ENCODE measurements at regions not wholly inside any gene's neighbourhood (a gene's known extent, or its start where the extent isn't known, plus 50 kb on each side); places are given as distances from the start of the nearest gene placed in this dataset.

DNA sequence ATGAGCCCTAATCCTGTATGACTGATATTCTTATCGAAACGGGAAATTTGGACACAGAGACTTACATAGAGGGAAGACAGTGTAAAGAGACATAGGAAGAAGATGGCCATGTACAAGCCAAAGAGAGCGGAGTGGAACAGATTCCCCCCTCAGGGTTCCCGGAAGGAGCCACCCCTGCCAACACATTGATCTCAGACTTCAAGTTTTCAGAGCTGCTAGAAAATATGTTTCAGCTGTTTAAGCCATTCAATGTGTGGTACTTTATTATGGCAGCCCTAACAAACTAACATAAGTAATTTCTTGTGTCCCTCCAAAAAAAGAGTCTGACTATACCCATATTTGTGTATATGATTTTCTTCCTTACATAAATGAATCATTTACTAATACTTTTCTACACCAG lies 128.0 kb upstream of the STC2 start:
- TF ChIP-seq CTCF (IDR thresholded peaks at IDR 0.05; ENCODE audit: insufficient read depth, missing control alignments): no peak
- DNase-seq (ENCODE audit: insufficient read length, low spot score) (no peak), FAIRE-seq (no peak)

GRCh38 chr5:173455599-173455957 lies 127.4 kb upstream of the STC2 start:
- no peak for TF ChIP-seq CTCF (IDR thresholded peaks at IDR 0.05; ENCODE audit: insufficient read depth, missing control alignments)
- DNase-seq (ENCODE audit: insufficient read length, low spot score) (no peak), FAIRE-seq (no peak)

DNA sequence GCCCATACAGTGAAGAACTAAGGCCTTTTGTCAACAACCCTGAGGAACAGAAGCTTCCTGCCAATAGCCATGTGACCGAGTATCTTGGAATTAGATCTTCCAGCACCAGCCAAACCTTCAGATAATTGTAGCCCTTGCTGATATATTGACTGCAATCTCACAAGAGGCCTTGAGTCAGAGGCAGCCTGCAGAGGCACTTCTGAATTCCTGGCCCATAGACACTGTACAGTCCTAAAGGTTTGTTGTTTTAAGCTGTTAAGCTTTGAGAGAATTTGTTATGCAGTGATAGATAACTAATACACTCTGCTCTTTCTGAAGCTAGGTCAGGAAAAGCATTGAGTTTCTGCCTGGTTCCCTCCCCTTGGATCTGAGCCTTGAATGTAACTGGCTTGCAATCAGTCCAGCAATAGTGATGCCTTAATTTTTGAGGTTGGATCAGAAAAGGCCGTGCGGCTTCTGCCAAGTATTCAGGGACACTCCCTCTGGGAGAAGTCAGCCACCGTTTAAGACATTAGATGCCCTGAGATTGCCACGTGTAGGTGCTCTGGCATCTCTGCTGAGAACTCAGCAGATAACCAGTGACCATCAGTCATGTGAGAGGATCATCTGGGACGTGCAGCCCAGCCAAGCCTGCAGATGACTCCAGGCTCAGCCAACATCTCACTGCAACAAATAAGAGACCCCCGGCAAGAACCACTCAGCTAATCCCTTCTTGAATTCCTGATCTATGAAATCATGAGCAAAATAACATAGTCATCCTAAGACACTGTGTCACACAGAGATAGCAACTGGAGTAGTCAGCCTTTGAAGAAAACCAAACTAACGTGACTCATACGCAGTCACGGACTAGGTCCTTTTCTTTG lies 126.8 kb upstream of the STC2 start:
- no peak for FAIRE-seq
- DNase-seq (ENCODE audit: insufficient read length, low spot score): no peak
- TF ChIP-seq CTCF (IDR thresholded peaks at IDR 0.05; ENCODE audit: insufficient read depth, missing control alignments): no peak

DNA sequence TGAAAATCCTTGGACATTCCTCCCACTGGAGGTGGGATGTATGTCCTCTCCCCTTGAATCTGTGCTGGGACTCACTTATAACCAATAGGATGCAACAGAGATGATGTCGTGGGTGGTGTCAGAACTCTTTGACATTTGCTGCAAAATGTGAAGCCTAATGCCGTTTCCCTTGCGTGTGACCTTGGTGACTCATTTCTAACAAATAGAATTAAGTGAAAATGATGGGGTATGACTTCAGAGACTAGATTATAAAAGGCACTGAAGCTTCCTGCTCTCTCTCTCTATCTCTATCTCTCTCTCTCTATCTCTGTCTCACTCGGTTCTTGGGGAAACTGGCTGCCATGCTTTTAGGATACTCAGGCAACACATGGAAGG lies 126.1 kb upstream of the STC2 start:
- DNase-seq (ENCODE audit: insufficient read length, low spot score): no peak
- FAIRE-seq: no peak
- TF ChIP-seq CTCF (IDR thresholded peaks at IDR 0.05; ENCODE audit: insufficient read depth, missing control alignments): no peak

DNA sequence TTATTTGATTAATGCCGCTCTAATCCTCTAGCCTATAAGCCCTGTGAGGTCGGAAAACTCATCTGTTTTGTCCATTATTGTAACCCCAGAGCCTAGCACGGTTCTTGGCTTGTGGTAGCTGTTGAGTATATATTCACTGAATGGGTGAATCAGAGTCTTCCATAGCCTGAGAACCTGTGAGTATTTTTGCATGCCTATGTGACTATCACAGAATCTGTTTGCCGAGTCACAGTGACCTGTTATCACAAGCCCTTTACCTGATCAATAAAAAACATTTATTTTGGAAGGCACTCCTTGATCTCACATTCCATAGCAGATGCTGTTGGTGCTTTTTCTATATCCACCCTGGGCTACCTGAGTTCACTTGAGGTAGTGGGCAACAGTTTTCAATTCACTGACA lies 125.0 kb upstream of the STC2 start:
- FAIRE-seq (no peak), DNase-seq (ENCODE audit: insufficient read length, low spot score) (no peak)
- TF ChIP-seq CTCF (IDR thresholded peaks at IDR 0.05; ENCODE audit: insufficient read depth, missing control alignments): no peak

DNA sequence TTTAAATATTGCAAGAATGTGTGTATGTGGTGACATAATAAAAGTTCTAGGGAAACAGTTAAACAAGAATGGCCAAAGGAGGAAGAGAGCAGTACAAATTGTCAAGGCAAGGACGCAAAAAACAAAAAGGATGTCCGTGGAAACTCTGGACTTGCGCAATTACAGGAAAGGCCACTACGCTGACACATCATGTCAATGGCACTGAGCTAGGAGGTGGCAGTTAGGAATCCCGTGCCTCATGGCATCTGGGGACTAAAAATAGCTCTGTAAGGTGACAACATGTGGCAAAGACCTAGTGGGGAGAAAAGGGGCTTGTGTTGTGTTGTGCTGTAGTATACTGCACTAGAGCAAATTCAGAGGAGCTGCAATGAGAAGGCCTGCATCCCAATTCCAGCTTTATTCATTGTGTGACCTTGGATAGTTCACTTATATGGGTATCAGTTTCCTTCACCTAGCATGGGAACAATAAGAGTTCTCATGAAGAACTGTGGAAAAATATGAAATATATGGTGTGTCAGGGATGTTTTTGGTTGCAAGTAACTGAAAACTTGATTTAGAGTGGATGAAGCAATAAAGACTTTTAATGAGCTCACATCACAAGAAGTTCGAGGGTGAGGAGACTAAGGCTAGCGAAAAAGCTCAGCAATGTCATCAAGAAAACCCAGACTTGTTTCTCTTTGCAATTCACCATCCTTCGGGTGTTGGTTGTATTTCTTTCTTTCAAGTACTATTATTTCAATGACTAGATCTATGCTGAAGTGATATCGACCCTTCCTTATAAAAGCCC lies 124.1 kb upstream of the STC2 start:
- FAIRE-seq (no peak), DNase-seq (ENCODE audit: insufficient read length, low spot score) (no peak)
- no peak for TF ChIP-seq CTCF (IDR thresholded peaks at IDR 0.05; ENCODE audit: insufficient read depth, missing control alignments)

DNA sequence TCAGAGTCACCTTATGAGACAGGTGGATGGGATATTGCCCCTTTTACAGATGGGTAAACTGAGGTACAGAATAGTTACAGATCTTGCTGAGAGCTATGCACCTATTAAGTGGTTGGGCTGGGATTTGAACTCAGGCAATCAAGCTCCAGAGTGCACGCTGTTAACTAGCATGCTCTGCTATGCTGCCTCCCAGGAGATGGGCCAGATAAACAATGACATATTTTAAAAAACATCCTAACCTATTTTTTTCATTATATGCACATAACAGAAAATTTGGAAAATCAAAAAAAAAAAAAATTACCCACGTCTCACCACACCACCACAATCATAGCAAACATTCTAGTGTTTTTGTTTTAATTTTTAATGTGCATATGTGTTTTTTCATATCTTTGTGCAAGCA lies 123.4 kb upstream of the STC2 start:
- no peak for TF ChIP-seq CTCF (IDR thresholded peaks at IDR 0.05; ENCODE audit: insufficient read depth, missing control alignments)
- FAIRE-seq (no peak), DNase-seq (ENCODE audit: insufficient read length, low spot score) (no peak)

Data from D721Med (cell line).